EL (cell line): ENCODE measurements at regions not wholly inside any gene's neighbourhood (a gene's known extent, or its start where the extent isn't known, plus 50 kb on each side); places are given as distances from the start of the nearest gene placed in this dataset.
"Not testable (repeated sequence)": the region's sequence is repeated elsewhere in the genome, so short reads cannot be mapped to it uniquely, and the experiment has no call there.

ENCODE experiments used
- DNase-seq: peaks from one replicate; pipeline ENCODE4 v3.0.0-alpha.2; 2016

DNA sequence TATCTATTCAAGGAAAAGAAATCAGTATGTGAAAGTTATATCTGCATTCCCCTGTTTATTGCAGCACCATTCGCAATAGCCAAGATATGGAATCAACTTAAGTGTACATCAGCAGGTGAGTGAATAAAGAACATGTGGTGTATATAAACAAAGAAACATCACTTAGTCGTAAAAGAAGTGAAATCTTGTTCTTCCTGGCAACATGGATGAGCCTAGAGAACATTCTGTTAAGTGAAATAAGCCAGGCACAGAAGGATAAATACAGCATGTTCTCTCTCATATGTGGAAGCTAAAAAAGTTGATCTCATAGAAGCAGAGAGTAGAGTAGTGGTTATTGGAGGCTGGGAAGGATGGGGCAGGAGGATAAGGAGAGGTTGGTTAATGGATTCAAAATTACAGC, 287.9 kb upstream of the FERMT1 start:
- no peak for DNase-seq

DNA sequence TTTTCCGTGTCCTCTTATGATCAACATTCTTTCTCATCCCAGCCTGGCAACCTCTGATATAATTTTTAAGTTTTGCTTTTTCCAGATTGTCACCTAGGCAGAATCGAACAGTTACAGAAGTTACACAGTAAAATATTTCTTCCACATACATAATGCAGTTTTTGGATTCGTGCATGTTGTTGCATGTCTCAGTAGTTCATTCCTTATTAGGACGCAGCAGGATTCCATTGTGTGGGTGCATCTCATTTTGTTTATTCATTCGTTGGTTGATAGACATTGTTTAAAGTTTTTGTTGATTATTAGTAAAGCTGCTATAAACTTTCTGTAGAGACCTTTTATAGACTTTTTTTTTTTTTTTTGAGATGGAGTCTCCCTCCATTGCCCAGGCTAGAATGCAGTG, 284.3 kb upstream of the FERMT1 start:
- DNase-seq: no peak

GRCh38 chr20:6401893-6402557, 279.2 kb upstream of the FERMT1 start:
- no peak for DNase-seq

DNA sequence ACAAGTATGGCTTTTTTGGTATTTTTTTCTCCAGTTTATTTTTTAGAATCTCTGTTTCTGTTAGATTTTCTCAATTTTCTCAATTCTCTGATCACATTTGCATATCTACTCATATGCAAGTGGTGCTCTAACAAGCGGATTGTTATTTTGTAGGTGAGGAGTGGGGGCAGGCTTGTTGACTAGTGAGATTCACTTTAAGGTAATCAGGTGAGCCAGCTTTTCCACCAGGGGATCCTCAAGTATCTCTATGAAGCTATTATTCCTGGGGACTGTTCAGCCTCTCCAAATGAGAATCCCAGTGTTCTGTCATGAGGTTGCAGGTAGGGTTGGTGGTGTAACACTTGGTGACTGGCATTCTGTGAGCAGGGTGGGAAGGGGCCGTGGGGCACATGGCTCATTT, 274.3 kb upstream of the FERMT1 start:
- no peak for DNase-seq

DNA sequence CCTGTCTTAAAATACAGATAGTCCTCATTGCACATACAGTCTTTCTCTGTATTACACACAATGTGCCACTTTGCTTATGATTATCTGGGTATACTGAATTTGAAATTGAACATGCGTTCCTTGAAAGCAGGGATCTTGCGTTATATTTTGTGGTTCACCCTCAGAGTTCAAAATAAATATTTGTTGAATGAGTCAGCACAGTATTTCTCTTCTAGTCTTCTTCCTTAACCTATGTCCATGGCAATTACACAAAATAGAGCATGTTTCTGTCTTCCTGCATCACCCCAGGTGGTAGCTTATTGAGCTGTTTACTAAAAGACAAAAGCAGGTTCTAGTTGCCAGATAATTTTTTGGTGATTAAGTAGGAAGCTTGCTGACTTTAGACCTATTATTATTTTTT, 272.9 kb upstream of the FERMT1 start:
- no peak for DNase-seq

DNA sequence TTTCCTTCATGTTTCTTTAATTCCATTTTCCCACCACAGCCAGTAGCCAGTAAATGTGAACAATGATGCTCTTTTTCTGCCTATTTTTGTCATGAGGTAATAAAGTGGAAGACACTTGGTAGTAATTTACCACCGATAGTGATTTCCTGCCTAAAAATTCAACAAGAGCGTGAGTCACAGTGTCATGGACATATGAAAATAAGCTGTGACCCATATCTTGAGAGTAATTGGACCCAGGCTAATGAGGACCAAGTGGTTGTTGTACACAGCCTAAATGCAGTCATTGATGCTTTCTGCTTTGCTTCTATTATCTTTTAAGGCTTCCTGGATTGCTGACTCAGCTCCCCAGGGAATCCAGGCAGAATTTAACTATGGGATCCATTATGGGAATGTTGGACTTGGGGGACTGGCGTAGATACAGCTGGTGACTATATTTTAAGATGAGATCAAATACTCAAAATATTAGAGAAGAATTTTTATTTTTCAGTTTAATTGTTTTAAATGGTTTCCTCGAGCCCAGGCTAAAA, 265.9 kb upstream of the FERMT1 start:
- no peak for DNase-seq

- no peak for DNase-seq
Observed at GRCh38 chr20:6384956-6385486, 262.2 kb upstream of the FERMT1 start.

GRCh38 chr20:6384380-6384779, 261.6 kb upstream of the FERMT1 start:
- no peak for DNase-seq

DNA sequence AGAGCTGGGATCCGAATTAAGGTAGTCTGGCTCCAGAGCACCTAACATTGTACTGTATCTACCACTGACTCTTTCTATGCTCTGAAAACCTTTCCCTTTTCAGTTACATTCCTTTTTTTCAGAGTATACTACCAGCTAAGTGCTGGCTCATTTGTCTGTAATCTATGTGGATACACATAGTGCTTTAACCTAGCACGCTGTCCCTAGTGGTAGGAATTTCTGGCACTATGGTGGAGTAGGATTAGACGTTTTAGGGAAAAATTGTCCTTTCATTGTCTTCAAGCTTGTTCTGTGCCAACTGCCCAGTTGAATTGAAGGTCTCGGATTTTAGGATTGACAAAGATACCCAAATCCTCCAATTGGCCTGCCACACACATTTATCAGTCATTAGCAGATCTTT, 259.1 kb upstream of the FERMT1 start:
- DNase-seq: no peak

GRCh38 chr20:6362245-6362644, 239.4 kb upstream of the FERMT1 start:
- no peak for DNase-seq

- no peak for DNase-seq
Observed at GRCh38 chr20:6360766-6361165, 237.9 kb upstream of the FERMT1 start.

DNA sequence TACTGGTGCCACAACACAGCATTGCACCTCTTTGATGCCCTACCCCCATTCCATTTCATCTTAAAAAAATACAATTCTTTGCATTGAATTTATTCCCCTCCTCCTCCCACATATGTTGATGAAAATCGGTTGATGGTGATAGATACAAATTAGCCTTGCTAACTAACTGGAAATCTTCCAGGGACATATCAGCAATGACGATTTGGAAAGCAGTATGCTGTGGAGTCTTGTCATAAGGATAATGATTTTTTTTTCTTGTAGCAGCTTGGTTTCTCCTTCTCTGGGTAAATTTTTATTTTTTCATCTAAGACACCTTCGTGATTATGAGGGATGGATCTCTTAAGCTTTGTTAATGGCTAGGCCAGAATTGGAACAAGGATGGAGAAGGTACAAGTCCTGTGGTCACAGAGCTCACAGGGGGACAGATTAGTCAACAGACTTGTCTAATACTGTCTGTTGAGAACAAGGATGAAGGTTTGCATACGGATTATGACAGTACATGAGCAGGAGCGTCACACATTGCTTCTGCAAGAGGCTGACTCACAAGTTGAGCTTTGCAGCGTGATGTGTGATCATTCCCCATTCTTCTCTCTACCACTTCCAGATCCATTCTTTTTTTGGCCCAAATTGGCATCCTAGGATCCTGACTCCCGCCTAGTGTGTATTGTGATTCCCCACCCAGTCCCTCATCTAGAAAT, 233.1 kb upstream of the FERMT1 start:
- no peak for DNase-seq

GRCh38 chr20:6348908-6349307, 226.1 kb upstream of the FERMT1 start:
- DNase-seq: no peak

GRCh38 chr20:6347916-6348315, 225.1 kb upstream of the FERMT1 start:
- DNase-seq: no peak

- no peak for DNase-seq
Observed at GRCh38 chr20:6341491-6341890, 218.7 kb upstream of the FERMT1 start.

- DNase-seq: no peak
Observed at GRCh38 chr20:6339176-6339575, 216.3 kb upstream of the FERMT1 start.

DNA sequence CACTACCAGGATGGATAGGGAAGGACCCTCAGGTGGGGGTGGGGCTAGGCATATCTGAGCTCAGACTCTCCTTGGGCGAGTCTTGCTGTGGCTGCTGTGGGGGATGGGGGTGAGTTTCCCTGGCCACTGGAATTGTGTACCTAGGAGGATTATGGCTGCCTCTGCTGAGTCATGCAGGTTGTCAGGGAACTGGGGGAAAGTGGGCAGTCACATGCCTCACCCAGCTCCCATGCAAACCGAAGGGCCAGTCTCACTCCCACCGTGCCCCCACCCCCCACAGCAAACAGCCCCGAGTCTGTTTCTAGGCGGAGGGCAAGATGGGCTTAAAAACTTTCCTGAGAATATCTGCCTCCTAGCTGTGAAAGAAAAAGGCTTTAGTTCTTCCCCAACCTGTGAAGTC, 210.3 kb upstream of the FERMT1 start:
- no peak for DNase-seq

DNA sequence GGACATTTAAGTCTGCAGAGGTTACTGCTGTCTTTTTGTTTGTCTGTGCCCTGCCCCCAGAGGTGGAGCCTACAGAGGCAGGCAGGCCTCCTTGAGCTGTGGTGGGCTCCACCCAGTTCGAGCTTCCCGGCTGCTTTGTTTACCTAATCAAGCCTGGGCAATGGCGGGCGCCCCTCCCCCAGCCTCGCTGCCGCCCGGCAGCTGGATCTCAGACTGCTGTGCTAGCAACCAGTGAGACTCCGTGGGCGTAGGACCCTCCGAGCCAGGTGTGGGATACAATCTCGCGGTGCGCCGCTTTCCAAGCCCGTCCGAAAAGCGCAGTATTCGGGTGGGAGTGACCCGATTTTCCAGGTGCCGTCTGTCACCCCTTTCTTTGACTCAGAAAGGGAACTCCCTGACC, 198.4 kb upstream of the FERMT1 start:
- not testable (repeated sequence) for DNase-seq

GRCh38 chr20:6311841-6312655, 189.2 kb upstream of the FERMT1 start:
- no peak for DNase-seq

DNA sequence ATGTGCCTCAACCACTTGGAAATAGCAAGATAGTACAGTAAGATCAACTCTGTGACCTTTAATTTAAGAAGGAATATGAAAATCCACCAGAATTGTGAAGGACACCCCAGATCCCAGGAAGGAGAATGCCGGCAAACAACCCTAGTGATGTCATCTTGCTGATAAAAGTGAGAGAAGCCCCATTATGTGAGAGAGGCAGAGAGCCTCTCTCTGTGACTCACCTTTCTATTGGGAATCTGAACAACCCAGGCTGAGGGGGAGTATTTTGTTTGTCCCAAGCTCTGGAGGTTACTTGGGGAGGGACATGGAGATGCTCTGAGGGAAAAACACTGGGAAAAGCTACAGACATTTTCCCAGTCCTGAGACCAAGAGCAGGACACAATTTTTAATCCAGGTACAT, 188.3 kb upstream of the FERMT1 start:
- no peak for DNase-seq

GRCh38 chr20:6305536-6305935, 182.7 kb upstream of the FERMT1 start:
- DNase-seq: no peak

- no peak for DNase-seq
Observed at GRCh38 chr20:6302041-6302440, 179.2 kb upstream of the FERMT1 start.

DNA sequence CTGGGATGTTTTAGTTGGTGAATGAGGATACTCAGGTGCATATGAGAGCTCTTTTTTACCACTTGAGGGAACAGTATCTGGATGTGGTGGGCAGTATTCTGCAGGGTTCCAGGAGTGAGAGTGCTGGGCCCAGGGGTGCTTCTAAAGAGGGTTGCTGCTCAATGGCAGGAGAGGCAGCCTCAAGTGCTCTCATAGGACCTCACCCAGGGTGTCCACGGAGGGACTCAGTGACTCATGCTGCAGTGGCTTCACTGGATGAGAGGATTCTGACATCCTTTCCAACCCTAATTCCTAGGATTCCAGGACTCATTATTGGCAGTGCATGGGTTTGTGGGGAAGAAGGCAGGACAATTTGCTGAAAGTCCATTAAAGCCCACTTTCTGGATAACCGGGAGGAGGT, 176.6 kb upstream of the FERMT1 start:
- DNase-seq: no peak

GRCh38 chr20:6298049-6298448, 175.2 kb upstream of the FERMT1 start:
- no peak for DNase-seq
